ENCODE measurements at regions not wholly inside any gene's neighbourhood (a gene's known extent, or its start where the extent isn't known, plus 50 kb on each side); places are given as distances from the start of the nearest gene placed in this dataset.

DNA sequence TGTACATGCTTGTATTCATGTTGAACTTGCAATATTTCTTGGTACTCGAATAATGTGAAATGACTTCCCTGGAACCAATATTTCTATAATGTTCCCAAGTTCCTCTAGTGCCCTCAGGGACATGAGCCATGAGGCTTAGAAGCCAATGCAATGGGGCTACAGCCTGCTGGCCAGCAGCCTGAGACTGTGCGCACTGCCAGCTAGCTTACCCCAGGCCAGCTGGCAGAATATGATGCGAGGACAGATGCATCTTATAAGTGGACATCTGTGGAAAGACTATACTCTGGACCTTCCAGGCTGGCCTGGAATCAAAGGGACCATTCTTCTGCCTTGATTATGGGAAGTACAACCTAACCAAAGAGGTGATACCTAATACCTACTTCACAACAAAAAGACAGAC, 1862.0 kb upstream of the ACO1 start:
- no peaks in the 10 kb centered on the region for H3K79me2 ChIP-seq (ENCODE audit: insufficient read depth, low read length)
- TF ChIP-seq, protein P1, sequence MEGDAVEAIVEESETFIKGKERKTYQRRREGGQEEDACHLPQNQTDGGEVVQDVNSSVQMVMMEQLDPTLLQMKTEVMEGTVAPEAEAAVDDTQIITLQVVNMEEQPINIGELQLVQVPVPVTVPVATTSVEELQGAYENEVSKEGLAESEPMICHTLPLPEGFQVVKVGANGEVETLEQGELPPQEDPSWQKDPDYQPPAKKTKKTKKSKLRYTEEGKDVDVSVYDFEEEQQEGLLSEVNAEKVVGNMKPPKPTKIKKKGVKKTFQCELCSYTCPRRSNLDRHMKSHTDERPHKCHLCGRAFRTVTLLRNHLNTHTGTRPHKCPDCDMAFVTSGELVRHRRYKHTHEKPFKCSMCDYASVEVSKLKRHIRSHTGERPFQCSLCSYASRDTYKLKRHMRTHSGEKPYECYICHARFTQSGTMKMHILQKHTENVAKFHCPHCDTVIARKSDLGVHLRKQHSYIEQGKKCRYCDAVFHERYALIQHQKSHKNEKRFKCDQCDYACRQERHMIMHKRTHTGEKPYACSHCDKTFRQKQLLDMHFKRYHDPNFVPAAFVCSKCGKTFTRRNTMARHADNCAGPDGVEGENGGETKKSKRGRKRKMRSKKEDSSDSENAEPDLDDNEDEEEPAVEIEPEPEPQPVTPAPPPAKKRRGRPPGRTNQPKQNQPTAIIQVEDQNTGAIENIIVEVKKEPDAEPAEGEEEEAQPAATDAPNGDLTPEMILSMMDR (conservative IDR thresholded peaks at IDR 0.05; ENCODE audit: low read length) = no peak
- TF ChIP-seq EZH2phosphoT487 (IDR thresholded peaks at IDR 0.05; ENCODE audit: borderline replicate concordance) = no peak
- H2AFZ ChIP-seq (ENCODE audit: low read length) = no peak overlapping the region
- H3K27me3 ChIP-seq (ENCODE audit: insufficient read depth, low read length, poor library complexity, severe bottlenecking) = no peaks in the 10 kb centered on the region
- no peak overlapping the region for H3K4me3 ChIP-seq (ENCODE audit: low read length, poor library complexity, severe bottlenecking)
- no peak overlapping the region for H3K9ac ChIP-seq (ENCODE audit: low read depth, low read length, poor library complexity, severe bottlenecking)
- H3K36me3 ChIP-seq (ENCODE audit: insufficient read depth, low read length) = no peaks in the 10 kb centered on the region
- no peaks in the 10 kb centered on the region for H3K9me2 ChIP-seq (replicated peaks; ENCODE audit: low read depth, low read length)
- no peaks in the 10 kb centered on the region for H3F3A ChIP-seq (ENCODE audit: low read depth)
- no peak overlapping the region for H3K4me2 ChIP-seq (ENCODE audit: low read depth, low read length, poor library complexity, severe bottlenecking)
- no peaks in the 10 kb centered on the region for H3K4me1 ChIP-seq (ENCODE audit: insufficient read depth, low read length, poor library complexity, severe bottlenecking)
- H4K20me1 ChIP-seq (ENCODE audit: insufficient read depth, low read length, poor library complexity, severe bottlenecking) = no peaks in the 10 kb centered on the region
- H3K9me3 ChIP-seq (ENCODE audit: insufficient read depth, low read depth, low read length) = no peaks in the 10 kb centered on the region

GRCh38 chr9:30524311-30524710, 1860.1 kb upstream of the ACO1 start:
- H3K4me1 ChIP-seq (ENCODE audit: insufficient read depth, low read length, poor library complexity, severe bottlenecking) = no peaks in the 10 kb centered on the region

GRCh38 chr9:30534455-30534854, 1850.0 kb upstream of the ACO1 start:
- H3F3A ChIP-seq (ENCODE audit: low read depth) = no peaks in the 10 kb centered on the region
- no peaks in the 10 kb centered on the region for H3K9me2 ChIP-seq (replicated peaks; ENCODE audit: low read depth, low read length)
- no peaks in the 10 kb centered on the region for H3K79me2 ChIP-seq (ENCODE audit: insufficient read depth, low read length)
- no peaks in the 10 kb centered on the region for H3K4me1 ChIP-seq (ENCODE audit: insufficient read depth, low read length, poor library complexity, severe bottlenecking)
- no peaks in the 10 kb centered on the region for H4K20me1 ChIP-seq (ENCODE audit: insufficient read depth, low read length, poor library complexity, severe bottlenecking)
- no peaks in the 10 kb centered on the region for H3K27me3 ChIP-seq (ENCODE audit: insufficient read depth, low read length, poor library complexity, severe bottlenecking)
- H3K4me2 ChIP-seq (ENCODE audit: low read depth, low read length, poor library complexity, severe bottlenecking) = no peak overlapping the region
- H3K36me3 ChIP-seq (ENCODE audit: insufficient read depth, low read length) = no peaks in the 10 kb centered on the region
- H2AFZ ChIP-seq (ENCODE audit: low read length) = no peak overlapping the region
- TF ChIP-seq, protein P1 (conservative IDR thresholded peaks at IDR 0.05; ENCODE audit: low read length) = no peak
- TF ChIP-seq EZH2phosphoT487 (IDR thresholded peaks at IDR 0.05; ENCODE audit: borderline replicate concordance) = no peak
- 0 out of 2 replicates have a peak, but pooled peaks cover 6% of the 10 kb centered on the region for H3K9me3 ChIP-seq (ENCODE audit: insufficient read depth, low read depth, low read length)
- H3K9ac ChIP-seq (ENCODE audit: low read depth, low read length, poor library complexity, severe bottlenecking) = no peak overlapping the region
- H3K4me3 ChIP-seq (ENCODE audit: low read length, poor library complexity, severe bottlenecking) = no peak overlapping the region

More at GRCh38 chr9:30524311-30524710, 1860.1 kb upstream of the ACO1 start:
- Histone ChIP-seq H3K79me2 (ENCODE audit: insufficient read depth, low read length) (no peaks in the 10 kb centered on the region), H4K20me1 (ENCODE audit: insufficient read depth, low read length, poor library complexity, severe bottlenecking) (no peaks in the 10 kb centered on the region), H3K9me3 (ENCODE audit: insufficient read depth, low read depth, low read length) (no peaks in the 10 kb centered on the region), H2AFZ (ENCODE audit: low read length) (no peak overlapping the region), H3K4me2 (ENCODE audit: low read depth, low read length, poor library complexity, severe bottlenecking) (no peak overlapping the region), H3K9ac (ENCODE audit: low read depth, low read length, poor library complexity, severe bottlenecking) (no peak overlapping the region), H3K9me2 (replicated peaks; ENCODE audit: low read depth, low read length) (no peaks in the 10 kb centered on the region), H3K4me3 (ENCODE audit: low read length, poor library complexity, severe bottlenecking) (no peak overlapping the region), H3K27me3 (ENCODE audit: insufficient read depth, low read length, poor library complexity, severe bottlenecking) (no peaks in the 10 kb centered on the region), H3F3A (ENCODE audit: low read depth) (no peaks in the 10 kb centered on the region), H3K36me3 (ENCODE audit: insufficient read depth, low read length) (no peaks in the 10 kb centered on the region)
- no peak for TF ChIP-seq EZH2phosphoT487 (IDR thresholded peaks at IDR 0.05; ENCODE audit: borderline replicate concordance)
- TF ChIP-seq, protein P1 (conservative IDR thresholded peaks at IDR 0.05; ENCODE audit: low read length) = no peak

Measured in Loucy (cell line).